ENCODE measurements at regions not wholly inside any gene's neighbourhood (a gene's known extent, or its start where the extent isn't known, plus 50 kb on each side); places are given as distances from the start of the nearest gene placed in this dataset.

DNA sequence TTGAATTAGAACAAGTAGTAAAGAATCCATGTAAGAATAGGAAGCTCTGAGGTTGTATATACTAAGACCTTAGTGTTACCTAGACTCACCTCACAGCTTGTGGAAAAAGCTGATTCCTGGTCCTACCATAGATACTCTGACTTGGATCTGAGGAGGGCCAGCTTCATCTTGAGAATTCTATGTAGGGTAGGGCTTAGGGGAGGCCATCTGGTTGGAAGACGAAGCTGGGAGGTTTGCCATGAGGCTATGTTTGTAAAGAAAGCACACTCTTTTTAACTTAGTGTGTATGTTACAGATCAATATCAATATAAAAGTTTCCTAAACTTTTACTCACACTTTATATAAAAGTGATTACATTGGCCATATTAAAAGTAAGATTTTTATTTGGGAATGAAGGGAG lies 77.1 kb upstream of the GALNT5 start (continued):
- TF ChIP-seq, protein P1, sequence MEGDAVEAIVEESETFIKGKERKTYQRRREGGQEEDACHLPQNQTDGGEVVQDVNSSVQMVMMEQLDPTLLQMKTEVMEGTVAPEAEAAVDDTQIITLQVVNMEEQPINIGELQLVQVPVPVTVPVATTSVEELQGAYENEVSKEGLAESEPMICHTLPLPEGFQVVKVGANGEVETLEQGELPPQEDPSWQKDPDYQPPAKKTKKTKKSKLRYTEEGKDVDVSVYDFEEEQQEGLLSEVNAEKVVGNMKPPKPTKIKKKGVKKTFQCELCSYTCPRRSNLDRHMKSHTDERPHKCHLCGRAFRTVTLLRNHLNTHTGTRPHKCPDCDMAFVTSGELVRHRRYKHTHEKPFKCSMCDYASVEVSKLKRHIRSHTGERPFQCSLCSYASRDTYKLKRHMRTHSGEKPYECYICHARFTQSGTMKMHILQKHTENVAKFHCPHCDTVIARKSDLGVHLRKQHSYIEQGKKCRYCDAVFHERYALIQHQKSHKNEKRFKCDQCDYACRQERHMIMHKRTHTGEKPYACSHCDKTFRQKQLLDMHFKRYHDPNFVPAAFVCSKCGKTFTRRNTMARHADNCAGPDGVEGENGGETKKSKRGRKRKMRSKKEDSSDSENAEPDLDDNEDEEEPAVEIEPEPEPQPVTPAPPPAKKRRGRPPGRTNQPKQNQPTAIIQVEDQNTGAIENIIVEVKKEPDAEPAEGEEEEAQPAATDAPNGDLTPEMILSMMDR (IDR thresholded peaks at IDR 0.05): no peak
- TF ChIP-seq, protein P2, sequence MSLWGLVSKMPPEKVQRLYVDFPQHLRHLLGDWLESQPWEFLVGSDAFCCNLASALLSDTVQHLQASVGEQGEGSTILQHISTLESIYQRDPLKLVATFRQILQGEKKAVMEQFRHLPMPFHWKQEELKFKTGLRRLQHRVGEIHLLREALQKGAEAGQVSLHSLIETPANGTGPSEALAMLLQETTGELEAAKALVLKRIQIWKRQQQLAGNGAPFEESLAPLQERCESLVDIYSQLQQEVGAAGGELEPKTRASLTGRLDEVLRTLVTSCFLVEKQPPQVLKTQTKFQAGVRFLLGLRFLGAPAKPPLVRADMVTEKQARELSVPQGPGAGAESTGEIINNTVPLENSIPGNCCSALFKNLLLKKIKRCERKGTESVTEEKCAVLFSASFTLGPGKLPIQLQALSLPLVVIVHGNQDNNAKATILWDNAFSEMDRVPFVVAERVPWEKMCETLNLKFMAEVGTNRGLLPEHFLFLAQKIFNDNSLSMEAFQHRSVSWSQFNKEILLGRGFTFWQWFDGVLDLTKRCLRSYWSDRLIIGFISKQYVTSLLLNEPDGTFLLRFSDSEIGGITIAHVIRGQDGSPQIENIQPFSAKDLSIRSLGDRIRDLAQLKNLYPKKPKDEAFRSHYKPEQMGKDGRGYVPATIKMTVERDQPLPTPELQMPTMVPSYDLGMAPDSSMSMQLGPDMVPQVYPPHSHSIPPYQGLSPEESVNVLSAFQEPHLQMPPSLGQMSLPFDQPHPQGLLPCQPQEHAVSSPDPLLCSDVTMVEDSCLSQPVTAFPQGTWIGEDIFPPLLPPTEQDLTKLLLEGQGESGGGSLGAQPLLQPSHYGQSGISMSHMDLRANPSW (CRISPR knock-in tag; conservative IDR thresholded peaks at IDR 0.05; ENCODE audit: low read depth): no peak
- TF ChIP-seq, protein P3, sequence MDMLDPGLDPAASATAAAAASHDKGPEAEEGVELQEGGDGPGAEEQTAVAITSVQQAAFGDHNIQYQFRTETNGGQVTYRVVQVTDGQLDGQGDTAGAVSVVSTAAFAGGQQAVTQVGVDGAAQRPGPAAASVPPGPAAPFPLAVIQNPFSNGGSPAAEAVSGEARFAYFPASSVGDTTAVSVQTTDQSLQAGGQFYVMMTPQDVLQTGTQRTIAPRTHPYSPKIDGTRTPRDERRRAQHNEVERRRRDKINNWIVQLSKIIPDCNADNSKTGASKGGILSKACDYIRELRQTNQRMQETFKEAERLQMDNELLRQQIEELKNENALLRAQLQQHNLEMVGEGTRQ (CRISPR knock-in tag; IDR thresholded peaks at IDR 0.05): no peak

DNA sequence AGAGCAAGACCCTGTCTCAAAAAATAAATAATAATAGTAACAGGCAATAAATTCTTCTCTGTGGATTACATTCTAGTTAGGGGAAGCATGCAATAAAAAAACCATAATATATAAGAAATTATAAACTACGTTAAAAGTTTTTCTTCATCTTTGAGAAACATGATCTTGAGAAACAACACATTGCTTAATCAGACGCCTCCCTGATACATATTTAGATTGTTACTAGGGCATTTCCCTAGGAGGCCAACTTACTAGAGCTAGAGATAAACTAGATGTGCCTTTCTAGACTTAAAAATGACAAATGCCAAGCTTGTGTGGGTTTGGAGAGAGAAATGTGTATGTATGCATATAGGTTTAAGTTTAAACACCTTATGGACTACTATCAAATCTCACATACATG lies 76.3 kb upstream of the GALNT5 start:
- no peaks in the 10 kb centered on the region for H3K27me3 Mint-ChIP-seq (ENCODE audit: low read depth)
- H3K36me3 Mint-ChIP-seq: no peaks in the 10 kb centered on the region
- DNase-seq (ENCODE audit: low spot score) (no peak), ATAC-seq (no peak)
- ChIA-PET POLR2A (no interaction called here), CTCF (interaction anchor here (2.0 kb wide), 1 partner anchor 12 kb away, joined by 14 read pairs; no protein-coding TSS in a partner anchor)
- H3K4me3 Mint-ChIP-seq: no peak overlapping the region
- no peak overlapping the region for H3K27ac Mint-ChIP-seq
- H3K9me3 Mint-ChIP-seq: peaks cover 10% of the 10 kb centered on the region
- no peaks in the 10 kb centered on the region for H3K4me1 Mint-ChIP-seq
- TF ChIP-seq ZNF263 (CRISPR knock-in tag; IDR thresholded peaks at IDR 0.05; ENCODE audit: low read depth): no peak
- TF ChIP-seq, protein P4, sequence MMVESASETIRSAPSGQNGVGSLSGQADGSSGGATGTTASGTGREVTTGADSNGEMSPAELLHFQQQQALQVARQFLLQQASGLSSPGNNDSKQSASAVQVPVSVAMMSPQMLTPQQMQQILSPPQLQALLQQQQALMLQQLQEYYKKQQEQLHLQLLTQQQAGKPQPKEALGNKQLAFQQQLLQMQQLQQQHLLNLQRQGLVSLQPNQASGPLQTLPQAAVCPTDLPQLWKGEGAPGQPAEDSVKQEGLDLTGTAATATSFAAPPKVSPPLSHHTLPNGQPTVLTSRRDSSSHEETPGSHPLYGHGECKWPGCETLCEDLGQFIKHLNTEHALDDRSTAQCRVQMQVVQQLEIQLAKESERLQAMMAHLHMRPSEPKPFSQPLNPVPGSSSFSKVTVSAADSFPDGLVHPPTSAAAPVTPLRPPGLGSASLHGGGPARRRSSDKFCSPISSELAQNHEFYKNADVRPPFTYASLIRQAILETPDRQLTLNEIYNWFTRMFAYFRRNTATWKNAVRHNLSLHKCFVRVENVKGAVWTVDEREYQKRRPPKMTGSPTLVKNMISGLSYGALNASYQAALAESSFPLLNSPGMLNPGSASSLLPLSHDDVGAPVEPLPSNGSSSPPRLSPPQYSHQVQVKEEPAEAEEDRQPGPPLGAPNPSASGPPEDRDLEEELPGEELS (CRISPR knock-in tag; IDR thresholded peaks at IDR 0.05): no peak
- TF ChIP-seq, protein P5, sequence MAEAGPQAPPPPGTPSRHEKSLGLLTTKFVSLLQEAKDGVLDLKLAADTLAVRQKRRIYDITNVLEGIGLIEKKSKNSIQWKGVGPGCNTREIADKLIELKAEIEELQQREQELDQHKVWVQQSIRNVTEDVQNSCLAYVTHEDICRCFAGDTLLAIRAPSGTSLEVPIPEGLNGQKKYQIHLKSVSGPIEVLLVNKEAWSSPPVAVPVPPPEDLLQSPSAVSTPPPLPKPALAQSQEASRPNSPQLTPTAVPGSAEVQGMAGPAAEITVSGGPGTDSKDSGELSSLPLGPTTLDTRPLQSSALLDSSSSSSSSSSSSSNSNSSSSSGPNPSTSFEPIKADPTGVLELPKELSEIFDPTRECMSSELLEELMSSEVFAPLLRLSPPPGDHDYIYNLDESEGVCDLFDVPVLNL (CRISPR knock-in tag; IDR thresholded peaks at IDR 0.05; ENCODE audit: borderline replicate concordance, low read depth): no peak
- TF ChIP-seq, protein P6, sequence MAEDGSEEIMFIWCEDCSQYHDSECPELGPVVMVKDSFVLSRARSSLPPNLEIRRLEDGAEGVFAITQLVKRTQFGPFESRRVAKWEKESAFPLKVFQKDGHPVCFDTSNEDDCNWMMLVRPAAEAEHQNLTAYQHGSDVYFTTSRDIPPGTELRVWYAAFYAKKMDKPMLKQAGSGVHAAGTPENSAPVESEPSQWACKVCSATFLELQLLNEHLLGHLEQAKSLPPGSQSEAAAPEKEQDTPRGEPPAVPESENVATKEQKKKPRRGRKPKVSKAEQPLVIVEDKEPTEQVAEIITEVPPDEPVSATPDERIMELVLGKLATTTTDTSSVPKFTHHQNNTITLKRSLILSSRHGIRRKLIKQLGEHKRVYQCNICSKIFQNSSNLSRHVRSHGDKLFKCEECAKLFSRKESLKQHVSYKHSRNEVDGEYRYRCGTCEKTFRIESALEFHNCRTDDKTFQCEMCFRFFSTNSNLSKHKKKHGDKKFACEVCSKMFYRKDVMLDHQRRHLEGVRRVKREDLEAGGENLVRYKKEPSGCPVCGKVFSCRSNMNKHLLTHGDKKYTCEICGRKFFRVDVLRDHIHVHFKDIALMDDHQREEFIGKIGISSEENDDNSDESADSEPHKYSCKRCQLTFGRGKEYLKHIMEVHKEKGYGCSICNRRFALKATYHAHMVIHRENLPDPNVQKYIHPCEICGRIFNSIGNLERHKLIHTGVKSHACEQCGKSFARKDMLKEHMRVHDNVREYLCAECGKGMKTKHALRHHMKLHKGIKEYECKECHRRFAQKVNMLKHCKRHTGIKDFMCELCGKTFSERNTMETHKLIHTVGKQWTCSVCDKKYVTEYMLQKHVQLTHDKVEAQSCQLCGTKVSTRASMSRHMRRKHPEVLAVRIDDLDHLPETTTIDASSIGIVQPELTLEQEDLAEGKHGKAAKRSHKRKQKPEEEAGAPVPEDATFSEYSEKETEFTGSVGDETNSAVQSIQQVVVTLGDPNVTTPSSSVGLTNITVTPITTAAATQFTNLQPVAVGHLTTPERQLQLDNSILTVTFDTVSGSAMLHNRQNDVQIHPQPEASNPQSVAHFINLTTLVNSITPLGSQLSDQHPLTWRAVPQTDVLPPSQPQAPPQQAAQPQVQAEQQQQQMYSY (CRISPR knock-in tag; IDR thresholded peaks at IDR 0.05): no peak
- no peak for TF ChIP-seq ZNF138 (CRISPR knock-in tag; conservative IDR thresholded peaks at IDR 0.05)
- no peak for TF ChIP-seq CBFB (CRISPR knock-in tag; IDR thresholded peaks at IDR 0.05; ENCODE audit: low read depth)
- TF ChIP-seq, protein P1 (IDR thresholded peaks at IDR 0.05): no peak
- no peak for TF ChIP-seq CREB1 (CRISPR knock-in tag; IDR thresholded peaks at IDR 0.05)
- TF ChIP-seq, protein P7, sequence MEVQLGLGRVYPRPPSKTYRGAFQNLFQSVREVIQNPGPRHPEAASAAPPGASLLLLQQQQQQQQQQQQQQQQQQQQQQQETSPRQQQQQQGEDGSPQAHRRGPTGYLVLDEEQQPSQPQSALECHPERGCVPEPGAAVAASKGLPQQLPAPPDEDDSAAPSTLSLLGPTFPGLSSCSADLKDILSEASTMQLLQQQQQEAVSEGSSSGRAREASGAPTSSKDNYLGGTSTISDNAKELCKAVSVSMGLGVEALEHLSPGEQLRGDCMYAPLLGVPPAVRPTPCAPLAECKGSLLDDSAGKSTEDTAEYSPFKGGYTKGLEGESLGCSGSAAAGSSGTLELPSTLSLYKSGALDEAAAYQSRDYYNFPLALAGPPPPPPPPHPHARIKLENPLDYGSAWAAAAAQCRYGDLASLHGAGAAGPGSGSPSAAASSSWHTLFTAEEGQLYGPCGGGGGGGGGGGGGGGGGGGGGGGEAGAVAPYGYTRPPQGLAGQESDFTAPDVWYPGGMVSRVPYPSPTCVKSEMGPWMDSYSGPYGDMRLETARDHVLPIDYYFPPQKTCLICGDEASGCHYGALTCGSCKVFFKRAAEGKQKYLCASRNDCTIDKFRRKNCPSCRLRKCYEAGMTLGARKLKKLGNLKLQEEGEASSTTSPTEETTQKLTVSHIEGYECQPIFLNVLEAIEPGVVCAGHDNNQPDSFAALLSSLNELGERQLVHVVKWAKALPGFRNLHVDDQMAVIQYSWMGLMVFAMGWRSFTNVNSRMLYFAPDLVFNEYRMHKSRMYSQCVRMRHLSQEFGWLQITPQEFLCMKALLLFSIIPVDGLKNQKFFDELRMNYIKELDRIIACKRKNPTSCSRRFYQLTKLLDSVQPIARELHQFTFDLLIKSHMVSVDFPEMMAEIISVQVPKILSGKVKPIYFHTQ (CRISPR knock-in tag; IDR thresholded peaks at IDR 0.05): no peak
- no peak for TF ChIP-seq GTF2I (CRISPR knock-in tag; conservative IDR thresholded peaks at IDR 0.05)
- TF ChIP-seq, protein P8, sequence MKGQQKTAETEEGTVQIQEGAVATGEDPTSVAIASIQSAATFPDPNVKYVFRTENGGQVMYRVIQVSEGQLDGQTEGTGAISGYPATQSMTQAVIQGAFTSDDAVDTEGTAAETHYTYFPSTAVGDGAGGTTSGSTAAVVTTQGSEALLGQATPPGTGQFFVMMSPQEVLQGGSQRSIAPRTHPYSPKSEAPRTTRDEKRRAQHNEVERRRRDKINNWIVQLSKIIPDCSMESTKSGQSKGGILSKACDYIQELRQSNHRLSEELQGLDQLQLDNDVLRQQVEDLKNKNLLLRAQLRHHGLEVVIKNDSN (CRISPR knock-in tag; IDR thresholded peaks at IDR 0.05): no peak
- TF ChIP-seq MXD4 (CRISPR knock-in tag; IDR thresholded peaks at IDR 0.05; ENCODE audit: borderline replicate concordance): no peak
- TF ChIP-seq GABPB1 (CRISPR knock-in tag; IDR thresholded peaks at IDR 0.05): no peak
